ENCODE measurements at regions not wholly inside any gene's neighbourhood (a gene's known extent, or its start where the extent isn't known, plus 50 kb on each side); places are given as distances from the start of the nearest gene placed in this dataset.

DNA sequence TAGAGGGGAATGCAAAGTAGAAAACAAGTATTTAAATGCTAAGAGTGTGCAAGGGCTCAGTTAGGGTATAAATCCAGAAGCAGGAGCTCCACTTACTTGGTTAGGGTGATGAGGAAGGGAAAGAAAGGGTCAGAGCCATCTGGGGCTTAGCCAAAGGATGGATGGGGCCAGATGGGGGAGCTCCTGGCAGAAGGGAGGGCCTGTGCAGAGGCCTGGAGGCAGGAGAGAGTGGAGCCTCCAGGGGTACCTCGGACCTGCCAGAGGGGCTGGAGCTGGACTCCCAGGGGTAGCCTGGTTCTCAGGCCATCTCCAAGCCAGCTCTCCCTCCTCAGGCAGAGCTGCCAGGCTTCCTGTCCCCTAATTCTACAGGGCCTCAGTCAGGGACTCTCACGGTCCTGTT, 506.3 kb downstream of the SHQ1 start:
- Histone ChIP-seq H3K4me1 (peaks cover 3% of the 10 kb centered on the region), H3K4me2 (no peak overlapping the region), H3K4me3 (no peak overlapping the region), H3K9me3 (ENCODE audit: low read depth) (no peaks in the 10 kb centered on the region), H3K9ac (no peak overlapping the region), H3F3A (ENCODE audit: low read depth) (no peaks in the 10 kb centered on the region), H4K20me1 (ENCODE audit: low read depth) (no peaks in the 10 kb centered on the region), H3K27me3 (peaks cover 4% of the 10 kb centered on the region), H3K36me3 (no peaks in the 10 kb centered on the region), H3K79me2 (ENCODE audit: low read depth) (no peaks in the 10 kb centered on the region), H3K27ac (no peak overlapping the region), H2AFZ (replicated peaks) (no peak overlapping the region)
- Mint-ChIP-seq H3K27ac (peak overlapping the region; percentile 48), H3K4me1 (peaks cover 12% of the 10 kb centered on the region), H3K4me3 (no peak overlapping the region), H3K9me3 (no peaks in the 10 kb centered on the region), H3K27me3 (ENCODE audit: insufficient read depth, low read depth) (peaks cover 7% of the 10 kb centered on the region), H3K36me3 (no peaks in the 10 kb centered on the region)
- TF ChIP-seq EZH2 (IDR thresholded peaks at IDR 0.05) (no peak), EZH2phosphoT487 (IDR thresholded peaks at IDR 0.05) (no peak)
- TF ChIP-seq, protein P1, sequence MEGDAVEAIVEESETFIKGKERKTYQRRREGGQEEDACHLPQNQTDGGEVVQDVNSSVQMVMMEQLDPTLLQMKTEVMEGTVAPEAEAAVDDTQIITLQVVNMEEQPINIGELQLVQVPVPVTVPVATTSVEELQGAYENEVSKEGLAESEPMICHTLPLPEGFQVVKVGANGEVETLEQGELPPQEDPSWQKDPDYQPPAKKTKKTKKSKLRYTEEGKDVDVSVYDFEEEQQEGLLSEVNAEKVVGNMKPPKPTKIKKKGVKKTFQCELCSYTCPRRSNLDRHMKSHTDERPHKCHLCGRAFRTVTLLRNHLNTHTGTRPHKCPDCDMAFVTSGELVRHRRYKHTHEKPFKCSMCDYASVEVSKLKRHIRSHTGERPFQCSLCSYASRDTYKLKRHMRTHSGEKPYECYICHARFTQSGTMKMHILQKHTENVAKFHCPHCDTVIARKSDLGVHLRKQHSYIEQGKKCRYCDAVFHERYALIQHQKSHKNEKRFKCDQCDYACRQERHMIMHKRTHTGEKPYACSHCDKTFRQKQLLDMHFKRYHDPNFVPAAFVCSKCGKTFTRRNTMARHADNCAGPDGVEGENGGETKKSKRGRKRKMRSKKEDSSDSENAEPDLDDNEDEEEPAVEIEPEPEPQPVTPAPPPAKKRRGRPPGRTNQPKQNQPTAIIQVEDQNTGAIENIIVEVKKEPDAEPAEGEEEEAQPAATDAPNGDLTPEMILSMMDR (IDR thresholded peaks at IDR 0.05) = no peak
- DNase-seq (ENCODE audit: low spot score) = no peak

DNA sequence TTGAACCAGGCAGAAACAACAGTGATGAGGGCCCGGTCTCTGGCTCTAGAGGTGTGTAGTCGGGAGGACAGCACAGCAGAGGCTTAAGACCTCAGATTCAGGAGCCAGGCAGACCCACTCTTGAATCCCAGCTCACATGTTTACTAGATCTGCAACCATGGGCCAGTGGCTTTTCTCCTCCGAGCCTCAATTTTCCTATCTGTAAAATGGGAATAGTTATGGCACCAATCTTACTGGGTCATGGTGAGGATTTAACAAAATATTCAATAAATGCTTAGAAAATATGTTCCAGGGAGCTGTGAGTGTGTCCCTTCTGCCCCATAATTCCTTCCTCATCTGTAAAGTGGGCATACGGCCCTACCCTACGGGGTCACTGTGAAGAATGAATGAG, 506.9 kb downstream of the SHQ1 start:
- H3K9me3 ChIP-seq (ENCODE audit: low read depth) = no peaks in the 10 kb centered on the region
- peaks cover 7% of the 10 kb centered on the region for H3K27me3 Mint-ChIP-seq (ENCODE audit: insufficient read depth, low read depth)
- H2AFZ ChIP-seq (replicated peaks) = no peak overlapping the region
- H3K4me2 ChIP-seq = no peak overlapping the region
- no peaks in the 10 kb centered on the region for H3K36me3 Mint-ChIP-seq
- H3K4me1 Mint-ChIP-seq = peaks cover 6% of the 10 kb centered on the region
- no peak overlapping the region for H3K9ac ChIP-seq
- peaks cover 9% of the 10 kb centered on the region for H3K4me1 ChIP-seq
- H3K4me3 ChIP-seq = no peak overlapping the region
- H4K20me1 ChIP-seq (ENCODE audit: low read depth) = no peaks in the 10 kb centered on the region
- H3K27me3 ChIP-seq = peaks cover 9% of the 10 kb centered on the region
- no peak for DNase-seq (ENCODE audit: low spot score)
- no peak overlapping the region for H3K27ac ChIP-seq
- TF ChIP-seq, protein P1 (IDR thresholded peaks at IDR 0.05) = no peak
- TF ChIP-seq EZH2 (IDR thresholded peaks at IDR 0.05) (no peak), EZH2phosphoT487 (IDR thresholded peaks at IDR 0.05) (no peak)
- no peak overlapping the region for H3K4me3 Mint-ChIP-seq
- no peaks in the 10 kb centered on the region for H3K36me3 ChIP-seq
- H3K79me2 ChIP-seq (ENCODE audit: low read depth) = no peaks in the 10 kb centered on the region
- H3K9me3 Mint-ChIP-seq = no peaks in the 10 kb centered on the region
- no peaks in the 10 kb centered on the region for H3F3A ChIP-seq (ENCODE audit: low read depth)
- H3K27ac Mint-ChIP-seq = peak overlapping the region; percentile 48

DNA sequence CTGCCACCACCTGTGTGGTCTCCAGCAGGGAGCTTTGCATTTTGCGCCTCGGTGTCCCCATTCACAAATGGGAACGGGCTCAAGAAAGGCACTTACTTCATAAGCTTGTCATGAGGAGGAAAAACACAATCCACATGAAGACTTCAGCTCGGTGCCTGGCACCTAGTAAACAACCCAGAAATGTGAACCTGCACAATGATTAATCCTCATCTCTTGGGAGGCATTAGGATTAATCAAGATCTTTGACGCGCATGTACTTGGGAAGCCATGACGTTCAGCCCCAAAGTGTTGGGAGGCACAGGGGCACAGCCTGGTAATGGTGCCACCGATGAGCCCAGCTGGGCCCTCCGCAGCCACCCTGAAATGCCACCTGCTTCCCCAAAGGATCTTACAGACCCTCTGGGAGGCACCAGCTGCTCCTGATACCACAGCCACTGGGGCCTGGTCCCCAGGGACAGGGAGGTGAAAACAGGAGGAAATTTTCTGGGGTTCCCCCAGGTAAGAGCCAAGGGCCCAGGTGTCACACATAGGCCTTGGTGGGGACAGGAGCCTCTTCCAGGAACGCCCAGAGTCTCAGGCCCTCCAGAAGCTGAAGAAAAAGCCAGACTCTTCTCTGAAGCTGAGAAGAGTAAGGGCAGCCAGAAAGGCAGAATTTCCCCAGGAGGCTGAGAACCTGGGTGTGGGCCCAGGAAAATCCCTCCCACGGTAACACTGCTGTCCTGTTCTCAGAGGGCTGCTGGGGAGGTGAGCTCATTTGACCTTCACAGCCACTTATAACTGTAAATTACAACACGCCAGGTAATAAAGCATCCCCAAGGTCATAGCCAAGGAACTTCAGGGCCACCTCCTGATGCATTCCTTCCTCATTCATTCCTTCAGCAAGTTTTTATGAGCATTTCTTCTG, 507.5 kb downstream of the SHQ1 start:
- Mint-ChIP-seq H3K27me3 (ENCODE audit: insufficient read depth, low read depth) (peaks cover 11% of the 10 kb centered on the region), H3K4me1 (peaks cover 6% of the 10 kb centered on the region), H3K27ac (peak overlapping the region; percentile 26), H3K4me3 (no peak overlapping the region), H3K36me3 (no peaks in the 10 kb centered on the region), H3K9me3 (peaks cover 2% of the 10 kb centered on the region)
- H3K36me3 ChIP-seq = no peaks in the 10 kb centered on the region
- no peak for DNase-seq (ENCODE audit: low spot score)
- H3K4me1 ChIP-seq = peaks cover 9% of the 10 kb centered on the region
- H3K27ac ChIP-seq = no peak overlapping the region
- no peaks in the 10 kb centered on the region for H3K79me2 ChIP-seq (ENCODE audit: low read depth)
- H4K20me1 ChIP-seq (ENCODE audit: low read depth) = no peaks in the 10 kb centered on the region
- no peak overlapping the region for H3K4me3 ChIP-seq
- TF ChIP-seq EZH2 (IDR thresholded peaks at IDR 0.05) = no peak
- TF ChIP-seq, protein P1 (IDR thresholded peaks at IDR 0.05) = no peak
- TF ChIP-seq EZH2phosphoT487 (IDR thresholded peaks at IDR 0.05) = no peak
- peaks cover 15% of the 10 kb centered on the region for H3K27me3 ChIP-seq
- H3F3A ChIP-seq (ENCODE audit: low read depth) = no peaks in the 10 kb centered on the region
- no peak overlapping the region for H2AFZ ChIP-seq (replicated peaks)
- no peaks in the 10 kb centered on the region for H3K9me3 ChIP-seq (ENCODE audit: low read depth)
- H3K9ac ChIP-seq = no peak overlapping the region
- no peak overlapping the region for H3K4me2 ChIP-seq
